Endothelial cell (in vitro differentiated cells): ENCODE measurements at regions not wholly inside any gene's neighbourhood (a gene's known extent, or its start where the extent isn't known, plus 50 kb on each side); places are given as distances from the start of the nearest gene placed in this dataset.

Source experiments
- DNase-seq: peaks from one replicate; pipeline ENCODE4 v3.0.0; 2021; ENCODE audit warnings: low spot score
- H3K27ac Mint-ChIP-seq: one replicate; pipeline ENCODE4 v1.8.0; 2021; ENCODE audit warnings: mixed read lengths, inconsistent platforms; ENCODE audit not compliant: unreplicated experiment
- H3K27me3 Mint-ChIP-seq: one replicate; pipeline ENCODE4 v1.8.0; 2021; ENCODE audit warnings: mild to moderate bottlenecking, moderate library complexity, mixed read lengths, inconsistent platforms; ENCODE audit not compliant: unreplicated experiment
- H3K36me3 Mint-ChIP-seq: one replicate; pipeline ENCODE4 v1.8.0; 2021; ENCODE audit warnings: mild to moderate bottlenecking, low read depth, mixed read lengths, inconsistent platforms; ENCODE audit not compliant: unreplicated experiment
- H3K4me1 Mint-ChIP-seq: one replicate; pipeline ENCODE4 v1.8.0; 2021; ENCODE audit warnings: mild to moderate bottlenecking, mixed read lengths, inconsistent platforms; ENCODE audit not compliant: unreplicated experiment
- H3K4me3 Mint-ChIP-seq: one replicate; pipeline ENCODE4 v1.8.0; 2021; ENCODE audit warnings: mild to moderate bottlenecking, mixed read lengths, inconsistent platforms; ENCODE audit not compliant: unreplicated experiment
- H3K9me3 Mint-ChIP-seq: one replicate; pipeline ENCODE4 v1.8.0; 2021; ENCODE audit warnings: mixed read lengths, inconsistent platforms; ENCODE audit not compliant: unreplicated experiment
- TF ChIP-seq, protein P1 (sequence below): fragments of 200-600 bp; sonication (generic); IDR thresholded peaks from one replicate; pipeline ENCODE4 v1.5.0; 2021; ENCODE audit warnings: antibody characterized with exemption; ENCODE audit not compliant: unreplicated experiment

DNA sequence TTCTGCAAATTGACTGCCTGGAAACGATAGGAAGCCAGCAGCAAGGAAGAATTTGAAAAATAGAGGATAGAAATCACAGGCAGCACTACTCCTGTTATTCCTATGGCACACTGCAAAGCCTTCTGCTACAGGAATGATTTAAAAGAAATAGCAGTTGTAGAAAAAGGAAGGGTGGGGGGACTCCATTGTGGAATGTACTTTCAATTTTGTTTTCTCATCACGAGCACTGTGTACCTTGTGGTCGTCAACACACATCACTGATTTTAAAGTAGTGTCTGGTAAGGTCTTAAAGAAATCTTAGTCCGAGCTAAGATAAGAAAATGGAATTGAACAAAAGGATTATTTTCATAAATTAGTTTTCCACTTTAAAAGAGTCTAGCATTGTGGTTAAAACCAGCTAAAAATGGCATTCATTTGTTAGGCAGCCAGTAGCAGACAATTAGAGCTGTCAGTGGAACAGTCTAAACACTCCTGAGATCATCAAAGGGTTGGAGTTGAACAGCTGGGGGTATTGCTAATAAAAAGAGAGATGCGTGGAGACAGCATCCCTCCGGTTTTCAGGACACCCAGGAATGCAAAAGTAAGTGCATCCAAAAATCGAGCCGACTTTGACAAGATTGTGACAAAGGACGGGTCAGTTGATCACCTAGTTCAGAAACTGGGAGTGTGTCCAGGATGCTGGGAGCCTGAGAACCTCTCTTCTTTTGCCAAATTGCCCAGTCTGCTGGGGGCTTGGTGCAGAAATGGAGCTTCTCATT, 97.8 kb upstream of the WWC1 start:
- TF ChIP-seq, protein P1, sequence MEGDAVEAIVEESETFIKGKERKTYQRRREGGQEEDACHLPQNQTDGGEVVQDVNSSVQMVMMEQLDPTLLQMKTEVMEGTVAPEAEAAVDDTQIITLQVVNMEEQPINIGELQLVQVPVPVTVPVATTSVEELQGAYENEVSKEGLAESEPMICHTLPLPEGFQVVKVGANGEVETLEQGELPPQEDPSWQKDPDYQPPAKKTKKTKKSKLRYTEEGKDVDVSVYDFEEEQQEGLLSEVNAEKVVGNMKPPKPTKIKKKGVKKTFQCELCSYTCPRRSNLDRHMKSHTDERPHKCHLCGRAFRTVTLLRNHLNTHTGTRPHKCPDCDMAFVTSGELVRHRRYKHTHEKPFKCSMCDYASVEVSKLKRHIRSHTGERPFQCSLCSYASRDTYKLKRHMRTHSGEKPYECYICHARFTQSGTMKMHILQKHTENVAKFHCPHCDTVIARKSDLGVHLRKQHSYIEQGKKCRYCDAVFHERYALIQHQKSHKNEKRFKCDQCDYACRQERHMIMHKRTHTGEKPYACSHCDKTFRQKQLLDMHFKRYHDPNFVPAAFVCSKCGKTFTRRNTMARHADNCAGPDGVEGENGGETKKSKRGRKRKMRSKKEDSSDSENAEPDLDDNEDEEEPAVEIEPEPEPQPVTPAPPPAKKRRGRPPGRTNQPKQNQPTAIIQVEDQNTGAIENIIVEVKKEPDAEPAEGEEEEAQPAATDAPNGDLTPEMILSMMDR = no peak
- Mint-ChIP-seq H3K9me3 (no peaks in the 10 kb centered on the region), H3K27me3 (no peaks in the 10 kb centered on the region), H3K36me3 (no peaks in the 10 kb centered on the region), H3K27ac (no peak overlapping the region), H3K4me3 (no peak overlapping the region), H3K4me1 (no peaks in the 10 kb centered on the region)
- no peak for DNase-seq

GRCh38 chr5:168195110-168195509, 96.3 kb upstream of the WWC1 start:
- TF ChIP-seq, protein P1 = no peak
- H3K4me3 Mint-ChIP-seq = no peak overlapping the region
- no peaks in the 10 kb centered on the region for H3K27me3 Mint-ChIP-seq
- no peaks in the 10 kb centered on the region for H3K9me3 Mint-ChIP-seq
- no peaks in the 10 kb centered on the region for H3K36me3 Mint-ChIP-seq
- H3K4me1 Mint-ChIP-seq = no peaks in the 10 kb centered on the region
- no peak overlapping the region for H3K27ac Mint-ChIP-seq
- no peak for DNase-seq

DNA sequence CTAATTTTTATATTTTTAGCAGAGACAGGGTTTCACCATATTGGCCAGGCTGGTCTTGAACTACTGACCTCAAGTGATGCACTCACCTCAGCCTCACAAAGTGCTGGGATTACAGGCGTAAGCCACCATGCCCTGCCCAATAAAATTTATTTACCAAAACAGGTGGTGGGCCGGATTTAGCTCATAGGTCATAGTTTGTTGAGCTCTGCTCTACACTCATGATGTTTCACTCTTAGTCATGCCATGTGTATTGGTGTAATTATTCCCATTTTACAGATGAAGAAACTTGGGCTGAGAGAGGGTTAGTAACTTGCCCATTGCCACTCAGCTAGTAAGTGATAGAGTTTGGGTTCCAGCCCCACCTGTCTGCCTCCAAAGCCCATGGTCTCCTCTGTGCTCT, 93.1 kb upstream of the WWC1 start:
- H3K4me1 Mint-ChIP-seq = no peaks in the 10 kb centered on the region
- H3K9me3 Mint-ChIP-seq = no peaks in the 10 kb centered on the region
- no peaks in the 10 kb centered on the region for H3K36me3 Mint-ChIP-seq
- TF ChIP-seq, protein P1 = no peak
- no peak overlapping the region for H3K27ac Mint-ChIP-seq
- no peak overlapping the region for H3K4me3 Mint-ChIP-seq
- DNase-seq = no peak
- H3K27me3 Mint-ChIP-seq = no peaks in the 10 kb centered on the region

- TF ChIP-seq, protein P1 = no peak
- H3K4me3 Mint-ChIP-seq = no peak overlapping the region
- no peak overlapping the region for H3K27ac Mint-ChIP-seq
- no peaks in the 10 kb centered on the region for H3K9me3 Mint-ChIP-seq
- H3K4me1 Mint-ChIP-seq = peaks cover 8% of the 10 kb centered on the region
- no peaks in the 10 kb centered on the region for H3K27me3 Mint-ChIP-seq
- no peaks in the 10 kb centered on the region for H3K36me3 Mint-ChIP-seq
- DNase-seq = no peak
These were observed 88.4 kb upstream of the WWC1 start for GRCh38 chr5:168202996-168203395.

GRCh38 chr5:168204165-168204564, 87.3 kb upstream of the WWC1 start:
- no peak for DNase-seq
- Mint-ChIP-seq H3K4me3 (no peak overlapping the region), H3K27me3 (no peaks in the 10 kb centered on the region), H3K36me3 (no peaks in the 10 kb centered on the region), H3K27ac (no peak overlapping the region), H3K4me1 (peaks cover 8% of the 10 kb centered on the region), H3K9me3 (no peaks in the 10 kb centered on the region)
- TF ChIP-seq, protein P1 = no peak
